HEK293T (cell line): ENCODE measurements at regions not wholly inside any gene's neighbourhood (a gene's known extent, or its start where the extent isn't known, plus 50 kb on each side); places are given as distances from the start of the nearest gene placed in this dataset.

ENCODE experiments used
- BHLHE40 ChIP-seq: fragments of 450-650 bp; IDR thresholded peaks from 2 replicates; pipeline ENCODE4 v1.6.1; 2016; ENCODE audit warnings: mild to moderate bottlenecking, moderate library complexity, borderline replicate concordance
- CTBP1 ChIP-seq: fragments of 450-650 bp; IDR thresholded peaks from 2 replicates; pipeline ENCODE4 v1.6.1; 2016; ENCODE audit warnings: borderline replicate concordance
- ELF4 ChIP-seq: fragments of 450-650 bp; IDR thresholded peaks from 2 replicates; pipeline ENCODE4 v1.6.1; 2017; ENCODE audit warnings: antibody characterized with exemption
- FOXA1 ChIP-seq: fragments of 450-650 bp; IDR thresholded peaks from 2 replicates; pipeline ENCODE4 v1.6.1; 2016; ENCODE audit warnings: mild to moderate bottlenecking
- HDGF ChIP-seq: fragments of 450-650 bp; IDR thresholded peaks from 2 replicates; pipeline ENCODE4 v1.6.1; 2017; ENCODE audit warnings: antibody characterized with exemption, borderline replicate concordance
- L3MBTL2 ChIP-seq: fragments of 450-650 bp; conservative IDR thresholded peaks from 2 replicates; pipeline ENCODE4 v1.6.1; 2016; ENCODE audit warnings: mild to moderate bottlenecking
- LEF1 ChIP-seq: fragments of 450-650 bp; IDR thresholded peaks from 2 replicates; pipeline ENCODE4 v1.6.1; 2017; ENCODE audit warnings: mild to moderate bottlenecking, borderline replicate concordance
- PKNOX1 ChIP-seq: fragments of 450-650 bp; IDR thresholded peaks from 2 replicates; pipeline ENCODE4 v1.6.1; 2016
- SP1 ChIP-seq: fragments of 450-650 bp; IDR thresholded peaks from 2 replicates; pipeline ENCODE4 v1.6.1; 2017
- SUZ12 ChIP-seq: fragments of 450-650 bp; IDR thresholded peaks from 2 replicates; pipeline ENCODE4 v1.6.1; 2016; ENCODE audit warnings: mild to moderate bottlenecking

- TF ChIP-seq SUZ12 (no peak), FOXA1 (no peak), ELF4 (no peak), CTBP1 (no peak), PKNOX1 (no peak), SP1 (no peak), HDGF (no peak), BHLHE40 (no peak), LEF1 (no peak), L3MBTL2 (no peak)
Measured at GRCh38 chr7:89681448-89681847, 472.8 kb upstream of the STEAP1 start.
